ENCODE measurements at regions not wholly inside any gene's neighbourhood (a gene's known extent, or its start where the extent isn't known, plus 50 kb on each side); places are given as distances from the start of the nearest gene placed in this dataset.

GRCh38 chr18:77736842-77737241 lies 487.2 kb downstream of the GALR1 start:
- no peak overlapping the region for H2AFZ ChIP-seq (ENCODE audit: low read length)
- no peaks in the 10 kb centered on the region for H3K9me3 ChIP-seq (ENCODE audit: control insufficient read depth, insufficient read depth, low read depth, low read length)
- TF ChIP-seq, protein P1, sequence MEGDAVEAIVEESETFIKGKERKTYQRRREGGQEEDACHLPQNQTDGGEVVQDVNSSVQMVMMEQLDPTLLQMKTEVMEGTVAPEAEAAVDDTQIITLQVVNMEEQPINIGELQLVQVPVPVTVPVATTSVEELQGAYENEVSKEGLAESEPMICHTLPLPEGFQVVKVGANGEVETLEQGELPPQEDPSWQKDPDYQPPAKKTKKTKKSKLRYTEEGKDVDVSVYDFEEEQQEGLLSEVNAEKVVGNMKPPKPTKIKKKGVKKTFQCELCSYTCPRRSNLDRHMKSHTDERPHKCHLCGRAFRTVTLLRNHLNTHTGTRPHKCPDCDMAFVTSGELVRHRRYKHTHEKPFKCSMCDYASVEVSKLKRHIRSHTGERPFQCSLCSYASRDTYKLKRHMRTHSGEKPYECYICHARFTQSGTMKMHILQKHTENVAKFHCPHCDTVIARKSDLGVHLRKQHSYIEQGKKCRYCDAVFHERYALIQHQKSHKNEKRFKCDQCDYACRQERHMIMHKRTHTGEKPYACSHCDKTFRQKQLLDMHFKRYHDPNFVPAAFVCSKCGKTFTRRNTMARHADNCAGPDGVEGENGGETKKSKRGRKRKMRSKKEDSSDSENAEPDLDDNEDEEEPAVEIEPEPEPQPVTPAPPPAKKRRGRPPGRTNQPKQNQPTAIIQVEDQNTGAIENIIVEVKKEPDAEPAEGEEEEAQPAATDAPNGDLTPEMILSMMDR (conservative IDR thresholded peaks at IDR 0.05 in 1 of 2, IDR thresholded peaks at IDR 0.05 in 1 of 2; ENCODE audit: low read depth in 1 of 2, low read length in 2 of 2), result no peak
- TF ChIP-seq EZH2 (IDR thresholded peaks at IDR 0.05; ENCODE audit: low read length, missing control alignments), result no peak
- no peak for DNase-seq (ENCODE audit: low read depth in 2 of 2)
- H3K27me3 ChIP-seq (ENCODE audit: control insufficient read depth, insufficient read depth, low read length), result no peaks in the 10 kb centered on the region
- no peak overlapping the region for H3K9ac ChIP-seq (ENCODE audit: insufficient read depth, low read length)
- H3K4me3 ChIP-seq (replicated peaks in 1 of 4; ENCODE audit: control extremely low read depth in 1 of 4, insufficient read depth in 1 of 4, low read depth in 3 of 4, low read length in 4 of 4), result no peak overlapping the region
- H3K79me2 ChIP-seq (ENCODE audit: control insufficient read depth, insufficient read depth, low read length), result no peaks in the 10 kb centered on the region
- H3K4me1 ChIP-seq (ENCODE audit: control insufficient read depth, extremely low read depth, insufficient read depth, low read length), result no peaks in the 10 kb centered on the region
- H3K36me3 ChIP-seq (ENCODE audit: control insufficient read depth, insufficient read depth, low read length), result no peaks in the 10 kb centered on the region
- H3K4me2 ChIP-seq (ENCODE audit: extremely low read depth, insufficient read depth, low read length), result no peak overlapping the region
- no peak overlapping the region for H3K27ac ChIP-seq (ENCODE audit: insufficient read depth, low read length)
- no peaks in the 10 kb centered on the region for H4K20me1 ChIP-seq (ENCODE audit: control insufficient read depth, extremely low read depth, insufficient read depth, low read length)

GRCh38 chr18:77737405-77737804 lies 487.8 kb downstream of the GALR1 start:
- no peak overlapping the region for H3K27ac ChIP-seq (ENCODE audit: insufficient read depth, low read length)
- no peak overlapping the region for H2AFZ ChIP-seq (ENCODE audit: low read length)
- no peaks in the 10 kb centered on the region for H3K79me2 ChIP-seq (ENCODE audit: control insufficient read depth, insufficient read depth, low read length)
- no peaks in the 10 kb centered on the region for H3K4me1 ChIP-seq (ENCODE audit: control insufficient read depth, extremely low read depth, insufficient read depth, low read length)
- no peak for DNase-seq (ENCODE audit: low read depth in 2 of 2)
- no peaks in the 10 kb centered on the region for H3K36me3 ChIP-seq (ENCODE audit: control insufficient read depth, insufficient read depth, low read length)
- TF ChIP-seq EZH2 (IDR thresholded peaks at IDR 0.05; ENCODE audit: low read length, missing control alignments), result no peak
- TF ChIP-seq, protein P1 (conservative IDR thresholded peaks at IDR 0.05 in 1 of 2, IDR thresholded peaks at IDR 0.05 in 1 of 2; ENCODE audit: low read depth in 1 of 2, low read length in 2 of 2), result no peak
- H3K9me3 ChIP-seq (ENCODE audit: control insufficient read depth, insufficient read depth, low read depth, low read length), result no peaks in the 10 kb centered on the region
- no peak overlapping the region for H3K4me3 ChIP-seq (replicated peaks in 1 of 4; ENCODE audit: control extremely low read depth in 1 of 4, insufficient read depth in 1 of 4, low read depth in 3 of 4, low read length in 4 of 4)
- H3K4me2 ChIP-seq (ENCODE audit: extremely low read depth, insufficient read depth, low read length), result no peak overlapping the region
- H3K9ac ChIP-seq (ENCODE audit: insufficient read depth, low read length), result no peak overlapping the region
- H4K20me1 ChIP-seq (ENCODE audit: control insufficient read depth, extremely low read depth, insufficient read depth, low read length), result no peaks in the 10 kb centered on the region
- no peaks in the 10 kb centered on the region for H3K27me3 ChIP-seq (ENCODE audit: control insufficient read depth, insufficient read depth, low read length)

GRCh38 chr18:77749089-77749488 lies 499.4 kb downstream of the GALR1 start:
- Histone ChIP-seq H3K4me2 (ENCODE audit: extremely low read depth, insufficient read depth, low read length) (no peak overlapping the region), H3K36me3 (ENCODE audit: control insufficient read depth, insufficient read depth, low read length) (no peaks in the 10 kb centered on the region), H3K4me1 (ENCODE audit: control insufficient read depth, extremely low read depth, insufficient read depth, low read length) (no peaks in the 10 kb centered on the region), H2AFZ (ENCODE audit: low read length) (no peak overlapping the region), H3K9ac (ENCODE audit: insufficient read depth, low read length) (no peak overlapping the region), H3K79me2 (ENCODE audit: control insufficient read depth, insufficient read depth, low read length) (no peaks in the 10 kb centered on the region), H3K9me3 (ENCODE audit: control insufficient read depth, insufficient read depth, low read depth, low read length) (no peaks in the 10 kb centered on the region), H3K27ac (ENCODE audit: insufficient read depth, low read length) (no peak overlapping the region), H3K4me3 (replicated peaks in 1 of 4; ENCODE audit: control extremely low read depth in 1 of 4, insufficient read depth in 1 of 4, low read depth in 3 of 4, low read length in 4 of 4) (no peak overlapping the region), H3K27me3 (ENCODE audit: control insufficient read depth, insufficient read depth, low read length) (no peaks in the 10 kb centered on the region), H4K20me1 (ENCODE audit: control insufficient read depth, extremely low read depth, insufficient read depth, low read length) (no peaks in the 10 kb centered on the region)
- DNase-seq (ENCODE audit: low read depth in 2 of 2), result no peak
- TF ChIP-seq, protein P1 (conservative IDR thresholded peaks at IDR 0.05 in 1 of 2, IDR thresholded peaks at IDR 0.05 in 1 of 2; ENCODE audit: low read depth in 1 of 2, low read length in 2 of 2), result no peak
- TF ChIP-seq EZH2 (IDR thresholded peaks at IDR 0.05; ENCODE audit: low read length, missing control alignments), result no peak

All from fibroblast of lung (primary cell).